Spleen (tissue), 7 donors: ENCODE measurements at regions not wholly inside any gene's neighbourhood (a gene's known extent, or its start where the extent isn't known, plus 50 kb on each side); places are given as distances from the start of the nearest gene placed in this dataset.
"Not testable (repeated sequence)": the region's sequence is repeated elsewhere in the genome, so short reads cannot be mapped to it uniquely, and the experiment has no call there.

Source experiments
- CTCF ChIP-seq, 11 experiments: fragments of 200-600 bp in 7 of 11; fragments of 450-650 bp in 4 of 11; sonication (generic) in 4 of 11; IDR thresholded peaks in 8 of 11; conservative IDR thresholded peaks in 3 of 11; 1 replicate in 7 of 11; 2 replicates in 4 of 11; pipeline versions ENCODE4 v1.4.0 to v1.8.0; 2016 to 2021; ENCODE audit warnings: antibody characterized with exemption in 11 of 11, inconsistent platforms in 4 of 11, mild to moderate bottlenecking in 1 of 11
- POLR2A ChIP-seq, 3 donors: fragments of 450-650 bp; IDR thresholded peaks; one replicate each; pipeline ENCODE4 v1.5.1; 2017; ENCODE audit warnings: antibody characterized with exemption in 3 of 3, mild to moderate bottlenecking in 1 of 3
- POLR2AphosphoS5 ChIP-seq, 3 donors: sonication (generic); formaldehyde crosslinking; IDR thresholded peaks; one replicate each; pipeline ENCODE4 v1.5.1; 2017; ENCODE audit warnings: antibody characterized with exemption in 3 of 3
- donor health status: DM: no; HTN: no; CAD: no; lungs with moderate emphysema.
- donor health status: DM: no; HTN: no; CAD: no.
- donor health status: DM: no; HTN: no; CAD: no.

GRCh38 chr21:6464419-6464818 is 4057.0 kb upstream of the TPTE start:
- not testable (repeated sequence) for TF ChIP-seq POLR2A (IDR thresholded peaks at IDR 0.05); CTCF (IDR thresholded peaks at IDR 0.05 in 8 of 11, conservative IDR thresholded peaks at IDR 0.05 in 3 of 11); POLR2AphosphoS5 (IDR thresholded peaks at IDR 0.05)
